ENCODE measurements at regions not wholly inside any gene's neighbourhood (a gene's known extent, or its start where the extent isn't known, plus 50 kb on each side); places are given as distances from the start of the nearest gene placed in this dataset.

DNA sequence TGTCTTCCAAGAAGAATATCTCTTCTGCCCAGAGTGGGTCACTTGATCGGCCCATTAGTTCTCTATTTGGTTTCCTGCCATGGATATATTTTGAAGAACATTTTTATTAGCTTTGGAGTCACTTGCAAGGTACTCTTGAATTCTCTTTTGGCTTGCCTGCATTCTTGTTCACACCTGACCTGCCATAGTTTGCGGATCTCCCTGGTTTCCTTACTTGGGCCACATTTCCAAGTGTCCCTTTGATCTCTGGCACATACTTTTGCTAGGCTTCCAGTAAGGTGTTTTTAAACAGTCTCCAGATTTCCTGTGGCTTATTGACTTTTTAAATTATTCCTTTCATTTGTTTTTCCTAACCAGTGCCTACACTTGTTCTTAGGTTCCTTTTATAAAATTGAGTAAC is 488.5 kb upstream of the MDFIC2 start:
- TF ChIP-seq, protein P1, sequence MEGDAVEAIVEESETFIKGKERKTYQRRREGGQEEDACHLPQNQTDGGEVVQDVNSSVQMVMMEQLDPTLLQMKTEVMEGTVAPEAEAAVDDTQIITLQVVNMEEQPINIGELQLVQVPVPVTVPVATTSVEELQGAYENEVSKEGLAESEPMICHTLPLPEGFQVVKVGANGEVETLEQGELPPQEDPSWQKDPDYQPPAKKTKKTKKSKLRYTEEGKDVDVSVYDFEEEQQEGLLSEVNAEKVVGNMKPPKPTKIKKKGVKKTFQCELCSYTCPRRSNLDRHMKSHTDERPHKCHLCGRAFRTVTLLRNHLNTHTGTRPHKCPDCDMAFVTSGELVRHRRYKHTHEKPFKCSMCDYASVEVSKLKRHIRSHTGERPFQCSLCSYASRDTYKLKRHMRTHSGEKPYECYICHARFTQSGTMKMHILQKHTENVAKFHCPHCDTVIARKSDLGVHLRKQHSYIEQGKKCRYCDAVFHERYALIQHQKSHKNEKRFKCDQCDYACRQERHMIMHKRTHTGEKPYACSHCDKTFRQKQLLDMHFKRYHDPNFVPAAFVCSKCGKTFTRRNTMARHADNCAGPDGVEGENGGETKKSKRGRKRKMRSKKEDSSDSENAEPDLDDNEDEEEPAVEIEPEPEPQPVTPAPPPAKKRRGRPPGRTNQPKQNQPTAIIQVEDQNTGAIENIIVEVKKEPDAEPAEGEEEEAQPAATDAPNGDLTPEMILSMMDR (conservative IDR thresholded peaks at IDR 0.05; ENCODE audit: low read depth, low read length), result no peak
- no peak for TF ChIP-seq EZH2 (IDR thresholded peaks at IDR 0.05; ENCODE audit: borderline replicate concordance, low read depth, low read length, poor library complexity, severe bottlenecking)
